ENCODE measurements at regions not wholly inside any gene's neighbourhood (a gene's known extent, or its start where the extent isn't known, plus 50 kb on each side); places are given as distances from the start of the nearest gene placed in this dataset.

- in situ Hi-C loops (cut with HindIII; ENCODE audit: low pct_unique_long_range_greater_than_20kb, low sequenced_read_pairs): no loop called here
- Histone ChIP-seq H3K27me3 (ENCODE audit: control insufficient read depth, insufficient read depth, low read length) (no peaks in the 10 kb centered on the region), H3K27ac (ENCODE audit: low read length) (no peak overlapping the region), H3K36me3 (ENCODE audit: control insufficient read depth, insufficient read depth, low read length) (no peaks in the 10 kb centered on the region), H3K4me3 (ENCODE audit: low read depth in 2 of 2, low read length in 2 of 2) (no peak overlapping the region), H3K9me3 (ENCODE audit: control insufficient read depth, insufficient read depth, low read depth, low read length) (no peaks in the 10 kb centered on the region), H3K4me1 (ENCODE audit: control insufficient read depth, insufficient read depth, low read length) (no peaks in the 10 kb centered on the region)
- ChIA-PET POLR2A (no interaction called here), CTCF (no interaction called here)
- intact Hi-C loops (cut with micrococcal nuclease; ENCODE audit: unreplicated experiment): no loop called here
- TF ChIP-seq SIN3A (IDR thresholded peaks at IDR 0.05; ENCODE audit: borderline replicate concordance, insufficient read depth, low read depth, low read length) (no peak), POLR2AphosphoS5 (IDR thresholded peaks at IDR 0.05; ENCODE audit: low read depth, low read length) (no peak), TCF7L2 (IDR thresholded peaks at IDR 0.05; ENCODE audit: low read depth, low read length) (no peak)
- TF ChIP-seq, protein P1, sequence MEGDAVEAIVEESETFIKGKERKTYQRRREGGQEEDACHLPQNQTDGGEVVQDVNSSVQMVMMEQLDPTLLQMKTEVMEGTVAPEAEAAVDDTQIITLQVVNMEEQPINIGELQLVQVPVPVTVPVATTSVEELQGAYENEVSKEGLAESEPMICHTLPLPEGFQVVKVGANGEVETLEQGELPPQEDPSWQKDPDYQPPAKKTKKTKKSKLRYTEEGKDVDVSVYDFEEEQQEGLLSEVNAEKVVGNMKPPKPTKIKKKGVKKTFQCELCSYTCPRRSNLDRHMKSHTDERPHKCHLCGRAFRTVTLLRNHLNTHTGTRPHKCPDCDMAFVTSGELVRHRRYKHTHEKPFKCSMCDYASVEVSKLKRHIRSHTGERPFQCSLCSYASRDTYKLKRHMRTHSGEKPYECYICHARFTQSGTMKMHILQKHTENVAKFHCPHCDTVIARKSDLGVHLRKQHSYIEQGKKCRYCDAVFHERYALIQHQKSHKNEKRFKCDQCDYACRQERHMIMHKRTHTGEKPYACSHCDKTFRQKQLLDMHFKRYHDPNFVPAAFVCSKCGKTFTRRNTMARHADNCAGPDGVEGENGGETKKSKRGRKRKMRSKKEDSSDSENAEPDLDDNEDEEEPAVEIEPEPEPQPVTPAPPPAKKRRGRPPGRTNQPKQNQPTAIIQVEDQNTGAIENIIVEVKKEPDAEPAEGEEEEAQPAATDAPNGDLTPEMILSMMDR (IDR thresholded peaks at IDR 0.05): no peak
- TF ChIP-seq, protein P2, sequence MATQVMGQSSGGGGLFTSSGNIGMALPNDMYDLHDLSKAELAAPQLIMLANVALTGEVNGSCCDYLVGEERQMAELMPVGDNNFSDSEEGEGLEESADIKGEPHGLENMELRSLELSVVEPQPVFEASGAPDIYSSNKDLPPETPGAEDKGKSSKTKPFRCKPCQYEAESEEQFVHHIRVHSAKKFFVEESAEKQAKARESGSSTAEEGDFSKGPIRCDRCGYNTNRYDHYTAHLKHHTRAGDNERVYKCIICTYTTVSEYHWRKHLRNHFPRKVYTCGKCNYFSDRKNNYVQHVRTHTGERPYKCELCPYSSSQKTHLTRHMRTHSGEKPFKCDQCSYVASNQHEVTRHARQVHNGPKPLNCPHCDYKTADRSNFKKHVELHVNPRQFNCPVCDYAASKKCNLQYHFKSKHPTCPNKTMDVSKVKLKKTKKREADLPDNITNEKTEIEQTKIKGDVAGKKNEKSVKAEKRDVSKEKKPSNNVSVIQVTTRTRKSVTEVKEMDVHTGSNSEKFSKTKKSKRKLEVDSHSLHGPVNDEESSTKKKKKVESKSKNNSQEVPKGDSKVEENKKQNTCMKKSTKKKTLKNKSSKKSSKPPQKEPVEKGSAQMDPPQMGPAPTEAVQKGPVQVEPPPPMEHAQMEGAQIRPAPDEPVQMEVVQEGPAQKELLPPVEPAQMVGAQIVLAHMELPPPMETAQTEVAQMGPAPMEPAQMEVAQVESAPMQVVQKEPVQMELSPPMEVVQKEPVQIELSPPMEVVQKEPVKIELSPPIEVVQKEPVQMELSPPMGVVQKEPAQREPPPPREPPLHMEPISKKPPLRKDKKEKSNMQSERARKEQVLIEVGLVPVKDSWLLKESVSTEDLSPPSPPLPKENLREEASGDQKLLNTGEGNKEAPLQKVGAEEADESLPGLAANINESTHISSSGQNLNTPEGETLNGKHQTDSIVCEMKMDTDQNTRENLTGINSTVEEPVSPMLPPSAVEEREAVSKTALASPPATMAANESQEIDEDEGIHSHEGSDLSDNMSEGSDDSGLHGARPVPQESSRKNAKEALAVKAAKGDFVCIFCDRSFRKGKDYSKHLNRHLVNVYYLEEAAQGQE (IDR thresholded peaks at IDR 0.05; ENCODE audit: insufficient read depth in 1 of 2, low read depth in 2 of 2, low read length in 1 of 2): no peak
- no peak for ATAC-seq
- BruUV-seq (replicated peaks): no TSS peak
- no peak for DNase-seq (ENCODE audit: low read depth, low spot score)
These were observed 592.5 kb downstream of the PCDH18 start for GRCh38 chr4:136939781-136940180.

GRCh38 chr4:136935871-136936270, 596.4 kb downstream of the PCDH18 start:
- H3K9me3 ChIP-seq (ENCODE audit: control insufficient read depth, insufficient read depth, low read depth, low read length): no peaks in the 10 kb centered on the region
- H3K4me3 ChIP-seq (ENCODE audit: low read depth in 2 of 2, low read length in 2 of 2): no peak overlapping the region
- TF ChIP-seq, protein P2 (IDR thresholded peaks at IDR 0.05; ENCODE audit: insufficient read depth in 1 of 2, low read depth in 2 of 2, low read length in 1 of 2): no peak
- TF ChIP-seq POLR2AphosphoS5 (IDR thresholded peaks at IDR 0.05; ENCODE audit: low read depth, low read length) (no peak), SIN3A (IDR thresholded peaks at IDR 0.05; ENCODE audit: borderline replicate concordance, insufficient read depth, low read depth, low read length) (no peak), TCF7L2 (IDR thresholded peaks at IDR 0.05; ENCODE audit: low read depth, low read length) (no peak)
- TF ChIP-seq, protein P1 (IDR thresholded peaks at IDR 0.05): no peak
- DNase-seq (ENCODE audit: low read depth, low spot score) (no peak), ATAC-seq (no peak)
- no peak overlapping the region for H3K27ac ChIP-seq (ENCODE audit: low read length)
- no peaks in the 10 kb centered on the region for H3K27me3 ChIP-seq (ENCODE audit: control insufficient read depth, insufficient read depth, low read length)
- no peaks in the 10 kb centered on the region for H3K4me1 ChIP-seq (ENCODE audit: control insufficient read depth, insufficient read depth, low read length)
- POLR2A ChIA-PET: no interaction called here
- intact Hi-C loops (cut with micrococcal nuclease; ENCODE audit: unreplicated experiment) (no loop called here), in situ Hi-C loops (cut with HindIII; ENCODE audit: low pct_unique_long_range_greater_than_20kb, low sequenced_read_pairs) (no loop called here)
- H3K36me3 ChIP-seq (ENCODE audit: control insufficient read depth, insufficient read depth, low read length): no peaks in the 10 kb centered on the region
- CTCF ChIA-PET: no interaction called here
- no TSS peak for BruUV-seq (replicated peaks)

Measured in Panc1 (cell line).